ENCODE measurements at regions not wholly inside any gene's neighbourhood (a gene's known extent, or its start where the extent isn't known, plus 50 kb on each side); places are given as distances from the start of the nearest gene placed in this dataset.
"Not testable (repeated sequence)": the region's sequence is repeated elsewhere in the genome, so short reads cannot be mapped to it uniquely, and the experiment has no call there.

DNA sequence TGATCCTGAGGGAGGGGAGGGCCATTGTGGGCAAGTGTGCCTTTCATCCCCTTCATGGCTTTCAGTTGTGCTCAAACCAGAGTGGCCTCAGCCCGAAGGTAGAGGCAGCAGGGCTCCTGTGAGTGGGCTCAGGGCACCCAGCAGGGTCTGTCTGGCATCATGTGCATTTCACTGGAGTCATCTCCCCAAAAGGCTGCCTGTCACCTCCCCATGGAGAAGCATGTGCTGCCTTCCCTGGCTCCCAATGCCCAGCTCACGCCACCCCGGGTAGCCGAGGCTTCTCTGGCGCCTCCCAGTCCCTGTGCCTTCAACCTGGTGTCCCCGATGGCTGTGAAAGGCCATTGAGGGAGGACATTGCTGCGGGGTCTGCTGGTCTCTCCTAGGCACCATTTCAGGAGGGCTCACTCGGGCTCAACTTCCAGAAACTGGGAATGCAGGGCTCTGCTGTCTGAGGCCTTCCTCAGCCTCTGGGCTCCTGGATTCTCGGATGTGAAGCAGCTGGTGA lies 213.9 kb downstream of the BANP start:
- DNase-seq = not testable (repeated sequence)

DNA sequence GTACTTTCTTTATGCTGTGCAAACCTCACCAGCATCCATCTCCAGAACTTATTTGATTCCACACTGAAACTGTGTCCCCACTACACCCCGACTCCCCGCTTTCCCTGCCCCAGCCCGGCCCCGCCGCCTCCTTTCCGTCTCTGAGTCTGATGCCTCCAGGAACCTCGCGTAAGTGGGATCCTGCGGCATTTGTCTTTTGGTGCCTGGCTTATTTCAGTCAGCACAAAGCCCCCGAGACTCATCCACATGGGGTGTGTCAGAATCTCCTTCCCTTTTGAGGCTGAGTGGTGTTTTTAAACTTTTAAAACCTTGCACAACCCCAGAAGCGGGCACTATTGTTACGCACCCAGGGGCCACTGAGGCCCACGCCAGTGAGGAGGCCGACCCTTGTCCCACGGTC lies 214.4 kb downstream of the BANP start:
- DNase-seq = not testable (repeated sequence)

DNA sequence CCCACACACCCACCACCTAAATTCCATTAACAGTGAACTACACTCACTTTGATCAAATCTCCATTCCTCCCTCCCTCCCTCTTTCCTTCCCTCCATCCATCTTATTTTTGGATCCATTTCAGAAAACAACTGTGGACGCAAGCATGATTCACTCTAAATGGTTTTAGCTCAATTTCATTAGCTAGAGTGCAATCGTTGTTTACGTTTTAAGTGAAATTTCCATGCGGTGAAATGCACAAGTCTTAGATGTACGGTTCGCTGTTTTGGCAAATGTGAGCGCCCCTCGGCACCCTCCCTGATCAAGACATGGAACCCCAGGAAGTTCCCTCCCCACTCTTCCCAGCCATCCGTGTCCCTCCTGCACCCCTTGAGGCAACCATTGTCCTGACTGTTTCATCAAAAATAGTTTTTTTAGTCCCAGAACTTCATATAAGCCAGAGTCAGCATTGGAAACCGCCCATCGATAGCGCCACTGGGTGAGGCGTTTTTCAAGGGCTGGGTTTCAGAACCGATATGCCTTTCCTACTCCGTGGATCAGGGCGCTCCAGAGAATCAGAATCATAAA lies 215.1 kb downstream of the BANP start:
- DNase-seq = not testable (repeated sequence)

DNA sequence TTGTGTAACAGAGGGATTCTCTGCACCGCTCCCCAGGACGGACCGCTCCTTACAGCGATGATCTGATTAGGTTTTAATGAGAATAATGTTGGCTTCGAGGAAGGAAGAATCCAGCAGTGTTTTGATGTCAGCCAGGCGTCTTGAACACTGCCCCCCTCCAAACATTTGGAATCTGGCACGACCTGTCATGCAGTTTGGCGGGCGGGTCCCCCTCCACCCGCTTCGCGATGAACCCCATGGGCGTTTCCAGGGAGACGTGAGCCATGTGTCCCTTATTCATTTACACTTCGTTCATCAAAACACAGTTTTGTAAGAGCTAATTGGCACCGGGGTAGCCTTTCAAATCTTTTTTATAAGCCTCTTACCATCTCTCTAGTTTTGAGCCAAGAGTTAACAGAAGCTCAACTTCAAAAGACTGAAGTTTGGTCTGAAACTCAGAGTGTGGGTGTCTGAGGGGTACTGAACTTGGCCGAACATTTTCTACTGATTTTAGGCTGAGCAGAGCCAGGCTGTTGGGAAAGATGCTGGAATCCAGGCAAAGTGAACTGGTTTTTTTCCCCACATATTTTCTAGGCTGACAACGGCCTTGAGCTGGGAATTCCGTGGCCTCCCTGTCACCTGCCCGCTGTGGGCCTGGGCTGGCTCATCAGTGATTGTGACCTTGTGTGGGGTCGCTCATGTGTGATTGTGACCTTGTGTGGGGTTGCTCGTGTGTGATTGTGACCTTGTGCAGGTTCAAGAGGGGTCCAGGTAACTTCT lies 214.8 kb upstream of the ZNF469 start:
- peak; percentile 6 for DNase-seq

DNA sequence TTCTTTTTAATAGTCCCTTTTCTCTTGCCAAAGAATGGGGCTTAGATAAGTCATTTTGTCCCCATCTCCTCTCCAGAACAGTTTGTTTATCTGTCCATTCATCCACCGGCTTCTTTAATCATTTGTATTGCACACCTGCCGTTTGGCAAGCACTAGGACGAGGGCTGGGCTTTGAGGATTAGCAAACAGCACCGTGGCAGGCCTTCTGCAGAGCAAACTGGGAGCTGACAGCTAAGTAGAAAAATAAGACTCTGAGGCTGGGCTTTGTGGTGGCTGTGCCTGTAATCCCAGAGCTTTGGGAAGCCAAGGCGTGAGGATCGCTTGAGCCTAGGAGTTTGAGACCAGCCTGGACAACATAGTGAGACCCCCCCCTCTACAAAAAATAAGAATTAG lies 214.2 kb upstream of the ZNF469 start:
- peak; percentile 74 for DNase-seq

DNA sequence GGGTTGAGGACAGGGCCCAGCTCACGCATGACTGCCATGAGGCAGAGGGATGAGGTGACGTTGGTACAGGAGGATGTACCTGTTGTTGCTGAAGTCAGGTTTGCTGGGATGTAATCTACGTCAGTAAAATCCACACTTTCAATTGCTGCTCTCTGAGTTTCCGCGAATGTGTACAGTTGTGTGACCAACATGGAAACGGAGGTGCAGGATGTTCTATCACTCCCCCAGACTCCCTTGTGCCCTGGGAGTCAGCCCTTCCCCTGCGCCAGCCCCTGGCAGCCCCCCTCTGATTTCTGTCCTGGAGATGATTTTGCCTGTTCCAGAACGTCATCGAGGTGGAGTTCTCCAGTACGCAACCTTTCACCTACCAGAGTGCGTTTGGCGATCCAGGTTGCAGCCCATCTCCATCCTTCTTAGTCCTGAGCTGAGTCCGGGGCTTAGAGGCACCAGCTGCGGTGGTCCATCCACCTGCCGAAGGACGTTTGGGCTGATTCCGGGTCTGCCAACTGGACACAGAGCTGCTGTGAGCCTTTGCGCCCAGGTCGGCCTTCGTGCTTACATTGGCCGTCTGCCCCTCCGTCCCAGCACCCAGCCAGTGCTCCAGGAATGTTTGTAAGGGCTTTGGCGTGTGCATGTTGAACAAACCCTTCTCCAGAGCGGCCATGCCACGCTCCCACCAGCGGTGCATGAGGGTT lies 213.5 kb upstream of the ZNF469 start:
- not testable (repeated sequence) for DNase-seq

DNA sequence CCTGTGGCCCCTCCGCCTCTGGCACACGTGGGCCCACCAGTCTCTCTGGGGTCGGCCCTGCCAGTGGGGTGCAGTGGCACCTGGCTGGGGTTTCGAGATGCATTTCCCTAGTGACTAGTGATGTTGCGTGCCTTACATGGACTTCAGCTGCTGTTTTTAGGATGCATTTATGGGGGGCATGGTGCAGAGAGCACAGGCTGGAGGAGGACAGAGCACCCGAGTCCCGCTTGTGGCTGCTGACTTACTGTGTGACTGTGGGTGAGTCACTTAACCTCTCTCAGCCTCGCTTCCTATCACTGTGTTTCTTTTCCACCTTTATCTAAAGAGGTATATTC lies 213.0 kb upstream of the ZNF469 start:
- DNase-seq = not testable (repeated sequence)

DNA sequence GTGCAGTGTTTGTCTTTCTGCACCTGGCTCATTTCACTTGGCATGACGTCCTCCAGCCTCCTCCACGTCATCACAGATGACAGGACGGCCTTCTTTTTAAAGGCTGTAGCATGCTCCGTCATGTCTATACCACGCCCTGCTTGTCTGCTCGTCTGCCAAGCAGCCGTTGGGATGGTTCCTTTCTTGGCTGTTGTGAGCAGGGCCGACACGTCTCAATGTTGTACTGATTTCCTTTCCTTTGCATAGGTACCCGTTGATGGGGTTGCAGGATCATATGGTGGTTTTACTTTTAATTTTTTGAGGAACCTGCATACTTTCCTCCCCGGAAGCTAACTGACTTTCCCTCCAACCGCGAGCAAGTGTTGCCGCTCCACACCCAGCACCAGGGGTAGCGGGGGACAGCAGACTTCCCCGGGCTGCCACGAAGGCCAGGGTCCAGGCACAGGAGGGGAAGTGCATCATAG lies 212.2 kb upstream of the ZNF469 start:
- DNase-seq = no peak

DNA sequence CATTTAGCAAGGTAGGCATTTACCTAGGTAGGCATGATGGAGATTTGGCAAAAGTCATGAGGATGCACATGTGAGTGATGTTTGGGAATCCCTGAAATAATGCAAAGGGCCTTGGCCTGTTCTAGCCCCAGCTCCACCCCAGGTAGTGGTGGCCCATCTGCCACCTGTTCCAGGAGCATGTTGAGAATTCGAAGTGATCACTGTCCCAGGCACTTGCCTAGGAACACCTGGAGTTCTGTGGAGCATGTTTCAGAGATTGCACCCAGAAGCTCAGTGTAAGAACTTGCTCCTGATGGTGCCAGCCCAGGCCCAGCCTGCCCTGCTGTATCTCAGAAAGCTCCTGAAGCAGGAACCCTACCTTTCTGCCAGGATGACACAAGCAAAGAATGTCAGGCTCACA lies 211.6 kb upstream of the ZNF469 start:
- DNase-seq = not testable (repeated sequence)

DNA sequence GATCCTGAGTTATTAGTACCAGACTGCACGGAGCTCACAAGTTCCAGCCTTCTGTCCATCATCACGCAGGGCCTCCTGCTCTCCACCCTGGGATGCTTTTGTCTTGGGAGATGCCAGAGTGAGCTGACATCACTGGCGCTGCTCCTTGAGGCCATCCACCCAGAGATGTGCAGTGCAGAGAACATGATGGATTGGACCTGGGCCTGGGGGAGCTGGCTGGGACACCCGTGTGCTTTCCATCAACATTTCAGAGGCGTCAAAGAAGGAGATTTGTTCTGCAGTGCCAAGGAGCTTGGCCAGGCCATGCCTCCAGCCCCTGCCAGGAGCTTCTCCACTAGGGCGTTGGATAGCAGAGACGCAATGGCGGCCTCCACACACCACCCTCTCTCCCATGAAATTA lies 206.6 kb upstream of the ZNF469 start:
- not testable (repeated sequence) for DNase-seq

DNA sequence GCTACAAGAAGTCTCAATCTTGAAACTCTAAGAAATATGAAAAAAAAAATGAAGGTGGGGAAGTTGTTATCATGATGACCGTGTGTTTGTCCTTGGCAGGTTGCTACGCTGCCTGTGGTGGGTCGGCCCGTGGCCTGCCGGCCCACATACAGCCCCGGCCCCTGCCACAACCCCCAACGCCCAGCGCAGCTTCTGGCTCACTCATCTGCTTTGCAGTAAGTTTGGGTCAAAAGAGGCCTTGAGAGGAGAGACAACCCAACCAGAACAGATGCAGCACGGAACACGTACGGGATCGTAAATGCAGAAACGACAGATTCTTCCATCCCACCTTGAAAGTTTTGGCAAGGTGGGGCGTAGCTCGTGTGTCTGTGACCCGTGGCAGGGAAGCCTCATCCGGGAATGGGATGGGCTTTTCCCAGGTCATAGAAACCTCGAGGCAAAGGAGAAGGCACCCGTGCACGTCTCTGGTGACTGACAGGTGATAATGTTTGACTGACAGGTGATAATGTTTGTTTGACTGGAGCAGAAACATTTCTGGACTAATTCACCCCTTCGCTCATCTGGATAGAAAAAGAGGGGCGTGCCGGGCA lies 206.1 kb upstream of the ZNF469 start:
- DNase-seq = not testable (repeated sequence)

DNA sequence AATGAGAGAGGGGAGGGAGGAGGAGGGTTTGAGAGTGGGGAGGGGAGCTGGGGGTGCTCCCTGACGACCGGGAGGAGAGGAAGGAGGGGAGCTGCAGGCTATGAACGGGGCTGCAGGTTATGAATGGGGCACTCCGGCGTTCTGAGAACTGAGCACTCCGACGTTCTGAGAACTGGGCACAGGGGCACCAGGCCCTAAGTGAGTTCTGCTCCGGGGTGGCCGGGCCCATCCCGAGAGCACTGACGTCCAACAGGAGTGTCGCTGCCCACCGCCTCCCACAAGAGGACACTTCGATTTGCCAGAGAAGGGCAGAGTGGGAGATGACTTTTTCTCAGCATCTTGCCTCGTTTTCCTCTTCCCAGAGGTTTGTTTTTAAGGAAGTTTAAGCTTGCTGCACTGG lies 204.5 kb upstream of the ZNF469 start:
- not testable (repeated sequence) for DNase-seq

DNA sequence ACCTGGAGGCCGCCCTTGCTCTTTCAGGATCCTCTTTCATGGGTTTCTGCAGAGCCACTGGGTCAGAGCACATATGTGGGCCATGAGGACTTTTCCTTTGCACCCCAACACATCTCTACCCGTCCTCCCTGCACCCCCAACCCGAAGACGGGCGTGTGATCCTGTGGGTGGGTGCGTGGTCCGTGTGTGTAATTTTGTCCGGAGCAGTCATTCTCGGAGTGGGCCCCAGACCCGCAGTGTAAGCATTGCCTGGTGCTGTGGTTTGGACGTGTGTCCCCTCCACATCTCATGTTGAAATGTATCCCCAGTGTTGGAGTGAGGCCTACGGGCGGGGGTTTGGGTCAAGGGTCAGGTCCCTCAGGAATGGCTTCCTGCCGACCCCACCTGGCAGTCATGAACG lies 203.9 kb upstream of the ZNF469 start:
- not testable (repeated sequence) for DNase-seq

DNA sequence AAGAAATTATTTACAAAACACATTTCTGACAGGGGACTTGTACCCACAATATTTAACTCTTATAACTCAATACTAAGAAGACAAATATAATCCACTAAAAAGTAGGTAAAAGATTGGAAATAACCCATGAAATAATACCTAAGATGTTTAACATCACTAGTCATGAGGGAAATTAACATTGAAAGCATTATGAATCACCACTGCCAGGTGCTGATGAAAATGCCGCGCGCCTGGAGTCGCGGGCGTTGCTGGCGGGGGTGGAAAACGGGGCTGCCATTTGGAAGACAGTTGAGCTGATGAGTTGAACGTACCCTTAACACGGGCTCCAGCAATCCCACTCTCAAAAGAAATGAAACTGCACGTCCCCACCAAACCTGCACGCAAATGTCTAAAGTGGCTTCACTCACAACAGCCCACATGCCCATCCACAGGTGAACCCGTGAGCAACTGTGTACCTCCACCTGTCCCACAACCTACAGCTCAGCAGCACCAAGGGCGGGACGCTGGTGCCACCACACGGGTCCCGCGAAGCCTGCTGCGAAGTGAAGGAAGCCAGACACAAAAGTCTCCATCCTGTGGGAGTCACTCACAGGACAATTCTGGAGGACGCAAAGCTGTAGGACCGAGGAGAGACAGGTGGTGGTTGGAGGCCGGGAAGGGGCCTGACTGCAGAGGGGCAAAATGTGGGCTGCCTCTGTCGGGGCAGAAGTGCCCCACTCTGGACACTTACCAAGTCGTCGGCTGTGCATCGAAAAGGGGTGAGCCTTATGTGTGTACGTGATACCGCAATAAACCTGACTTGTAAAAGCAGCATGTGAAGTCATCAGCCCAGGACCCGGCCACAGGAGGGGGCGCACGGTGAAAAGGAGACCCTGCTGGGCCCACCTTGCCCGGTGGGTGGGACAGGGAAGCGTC lies 199.5 kb upstream of the ZNF469 start:
- not testable (repeated sequence) for DNase-seq

DNA sequence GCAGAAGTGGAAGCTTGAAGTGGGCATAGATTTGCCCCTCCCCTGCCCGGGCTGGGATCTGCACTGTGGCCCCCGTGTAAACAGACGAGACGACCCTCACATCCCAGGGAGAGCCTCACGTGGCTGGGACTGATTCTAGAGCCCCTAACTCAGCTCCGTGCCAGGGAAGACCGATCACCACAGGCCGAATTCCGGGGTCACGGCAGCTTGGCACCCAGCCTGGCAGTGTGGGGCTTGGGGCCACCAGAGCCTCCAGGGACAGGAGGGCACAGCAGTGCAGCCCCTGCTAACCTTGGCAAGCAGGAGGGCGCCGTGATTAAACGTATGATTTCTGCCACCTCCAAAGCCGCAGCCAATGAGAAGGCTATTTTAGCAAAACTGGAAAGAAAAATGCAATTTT lies 198.7 kb upstream of the ZNF469 start:
- DNase-seq = not testable (repeated sequence)

DNA sequence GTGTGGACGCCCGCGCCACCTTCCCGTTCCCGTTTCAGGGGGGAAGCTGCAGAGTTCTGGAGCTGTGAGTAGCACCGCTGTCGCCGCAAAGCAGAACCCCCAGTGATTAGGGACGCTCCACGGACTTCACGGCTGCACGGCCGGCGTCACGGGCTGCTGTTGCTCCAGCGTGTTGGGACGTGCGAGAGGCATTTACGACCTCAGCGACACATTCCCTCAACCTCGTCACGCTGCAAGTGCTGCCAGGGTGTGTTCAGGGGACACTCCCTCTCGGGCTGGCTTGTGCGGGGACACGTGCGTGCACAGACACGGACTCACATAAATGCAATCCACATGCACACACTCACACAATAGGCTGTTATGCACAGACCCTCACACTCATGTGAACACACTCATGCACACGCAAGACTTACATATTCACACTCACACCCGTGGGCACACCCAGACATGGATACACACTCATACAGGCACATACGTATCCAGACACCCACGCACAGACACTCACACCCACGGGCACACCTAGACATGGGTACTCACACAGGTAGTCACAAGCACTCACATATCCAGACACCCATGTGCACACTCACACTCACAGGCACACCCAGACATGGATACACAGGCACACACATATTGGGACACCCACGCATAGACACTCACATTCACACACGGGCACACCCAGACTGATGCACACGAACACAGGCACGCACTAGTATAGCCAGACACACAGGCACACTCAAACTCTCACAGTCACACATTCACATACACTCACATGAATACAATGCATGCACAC lies 198.0 kb upstream of the ZNF469 start:
- not testable (repeated sequence) for DNase-seq

DNA sequence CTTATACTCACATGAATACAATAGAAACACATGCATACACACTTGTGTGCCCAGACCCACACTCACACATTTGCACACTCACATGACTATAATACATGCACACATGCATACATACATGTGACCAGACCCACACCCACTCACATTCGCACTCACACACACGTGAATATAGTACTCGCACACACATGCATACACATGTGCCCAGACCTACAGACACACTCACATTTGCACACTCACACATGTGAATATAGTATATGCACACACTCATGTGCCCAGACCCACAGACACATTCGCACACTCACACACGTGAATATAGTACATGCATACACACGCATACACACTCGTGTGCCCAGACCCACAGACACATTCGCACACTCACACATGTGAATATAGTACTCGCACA lies 197.4 kb upstream of the ZNF469 start:
- not testable (repeated sequence) for DNase-seq

DNA sequence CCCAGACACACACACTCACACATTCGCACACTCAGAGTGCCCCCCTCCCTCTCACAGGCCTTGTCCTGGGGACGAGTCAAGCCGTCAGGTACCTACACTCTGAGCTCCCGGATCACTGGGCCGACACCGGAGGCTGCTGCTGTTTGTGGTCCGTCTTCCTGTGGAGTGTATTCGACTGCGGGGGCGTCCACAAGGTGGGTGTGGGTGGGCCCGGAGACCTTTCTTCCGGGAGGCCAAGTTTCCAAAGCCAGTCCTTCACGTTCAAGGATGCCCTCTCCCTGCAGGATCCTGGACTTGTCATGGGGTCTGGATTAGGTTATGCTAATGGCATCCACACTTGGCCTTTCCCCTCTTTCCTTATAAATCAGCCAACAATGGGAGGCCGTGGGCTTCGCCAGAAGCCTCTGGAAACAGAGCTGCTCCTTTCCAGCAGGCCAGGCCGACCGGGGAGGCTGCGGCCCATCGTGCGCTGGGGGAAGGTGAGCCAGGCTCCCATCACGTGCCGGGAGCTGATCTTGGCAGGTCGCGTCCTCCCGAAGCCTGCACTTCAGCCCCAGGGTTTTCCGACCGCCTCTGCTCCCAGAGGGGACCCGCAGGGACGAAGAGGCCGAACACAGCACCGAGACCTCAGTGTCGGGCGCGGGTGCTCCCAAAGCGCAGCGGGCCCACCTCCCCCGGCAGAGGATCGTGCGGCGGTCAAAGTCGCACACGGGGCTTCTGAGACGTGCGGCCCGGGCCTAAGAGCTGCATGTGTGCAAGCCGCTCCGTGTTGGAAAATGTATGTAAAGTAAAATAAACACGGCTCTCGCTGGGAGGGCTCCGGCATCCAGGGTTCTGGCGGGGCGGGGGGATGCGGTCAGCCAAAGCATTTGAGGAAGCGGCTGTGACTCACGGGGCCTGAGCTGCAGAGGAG lies 196.5 kb upstream of the ZNF469 start:
- DNase-seq = not testable (repeated sequence)

DNA sequence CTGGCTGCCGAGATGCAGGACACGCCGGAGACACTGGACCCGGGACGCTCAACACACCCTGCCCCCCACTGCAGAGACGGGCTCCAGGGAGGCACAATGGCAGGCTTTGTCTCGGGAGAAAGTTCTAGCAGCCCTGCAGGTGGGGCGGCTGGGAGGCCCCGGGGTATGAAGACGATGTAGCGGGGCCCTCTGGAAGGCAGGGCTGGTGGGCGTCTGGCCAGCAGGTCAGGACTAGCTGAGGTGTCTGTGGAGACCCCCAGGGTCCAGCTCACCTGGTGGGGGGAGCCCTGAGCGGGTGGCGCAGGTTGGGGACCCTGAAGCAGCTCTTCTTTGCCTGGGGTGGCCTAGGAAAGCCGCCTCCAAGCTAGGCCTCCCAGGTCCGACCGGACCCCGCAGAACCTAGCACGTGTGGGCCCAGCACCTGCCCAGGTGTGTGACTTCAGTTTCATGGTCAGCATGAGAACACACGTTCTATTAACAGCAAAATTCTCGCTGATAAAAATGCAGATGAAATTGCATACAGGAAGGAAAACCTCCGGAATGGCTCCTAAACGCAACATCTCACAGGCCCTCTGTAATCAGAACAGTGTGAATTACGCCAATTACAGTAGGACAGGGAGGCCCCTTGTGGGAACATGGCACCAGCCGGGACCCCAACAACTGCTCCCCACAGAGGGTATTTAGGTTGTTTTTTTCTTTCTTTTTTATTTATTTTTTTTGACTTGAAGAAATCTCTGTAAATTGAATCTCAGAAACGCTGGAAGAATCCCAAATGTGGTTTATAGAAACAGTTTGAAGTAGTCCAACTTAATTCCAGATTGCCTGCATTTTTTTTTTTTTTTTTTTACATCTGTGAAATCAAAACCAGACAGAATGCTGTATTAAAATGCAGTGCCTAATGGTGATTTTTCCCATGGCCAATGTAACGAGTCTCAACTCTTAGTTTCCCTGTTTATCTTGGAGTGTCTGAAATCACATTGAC lies 195.6 kb upstream of the ZNF469 start:
- not testable (repeated sequence) for DNase-seq
